Myocyte (in vitro differentiated cells): ENCODE measurements at regions not wholly inside any gene's neighbourhood (a gene's known extent, or its start where the extent isn't known, plus 50 kb on each side); places are given as distances from the start of the nearest gene placed in this dataset.
"Not testable (repeated sequence)": the region's sequence is repeated elsewhere in the genome, so short reads cannot be mapped to it uniquely, and the experiment has no call there.

Experiments used
- DNase-seq: peaks from one replicate; pipeline ENCODE4 v3.0.0-alpha.2; 2012; ENCODE audit warnings: low read depth

DNA sequence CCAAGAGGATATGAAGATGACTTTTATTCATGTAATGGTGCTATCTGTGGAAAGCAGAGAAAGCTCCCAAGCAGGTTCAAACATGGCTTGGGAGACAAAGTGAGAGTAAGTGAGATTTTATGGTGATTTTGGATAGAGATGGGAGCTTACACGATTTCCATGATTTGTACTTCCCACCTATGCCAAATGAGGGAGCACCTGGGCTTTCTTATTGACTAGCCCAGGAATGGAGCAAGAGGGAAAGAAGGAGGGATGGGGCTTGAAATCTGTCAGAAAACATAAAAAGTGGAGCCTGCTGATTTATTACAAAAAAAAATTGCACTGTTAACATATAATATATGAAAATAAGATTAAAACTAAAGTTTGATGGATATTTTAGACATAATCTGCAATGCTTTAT lies 703.5 kb upstream of the PABPC4L start:
- DNase-seq, result no peak

DNA sequence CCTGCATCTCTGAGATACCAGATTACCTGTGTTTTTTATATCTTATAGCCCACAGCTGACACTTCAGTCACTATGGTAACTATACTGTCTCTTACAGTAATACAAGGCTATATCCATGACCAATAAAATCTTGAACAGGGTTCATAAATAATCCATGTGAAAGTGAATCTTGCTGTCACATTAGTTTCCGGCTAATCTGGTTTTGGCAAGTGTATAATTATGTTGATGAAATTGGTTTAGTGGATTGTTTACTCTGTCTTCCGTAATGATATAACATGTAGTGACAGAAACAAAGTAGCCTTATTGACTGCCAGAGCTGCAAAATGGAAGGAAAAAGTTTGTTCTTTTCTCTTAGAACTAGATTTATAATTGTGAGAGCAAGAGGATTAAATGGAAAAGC lies 686.6 kb upstream of the PABPC4L start:
- no peak for DNase-seq

DNA sequence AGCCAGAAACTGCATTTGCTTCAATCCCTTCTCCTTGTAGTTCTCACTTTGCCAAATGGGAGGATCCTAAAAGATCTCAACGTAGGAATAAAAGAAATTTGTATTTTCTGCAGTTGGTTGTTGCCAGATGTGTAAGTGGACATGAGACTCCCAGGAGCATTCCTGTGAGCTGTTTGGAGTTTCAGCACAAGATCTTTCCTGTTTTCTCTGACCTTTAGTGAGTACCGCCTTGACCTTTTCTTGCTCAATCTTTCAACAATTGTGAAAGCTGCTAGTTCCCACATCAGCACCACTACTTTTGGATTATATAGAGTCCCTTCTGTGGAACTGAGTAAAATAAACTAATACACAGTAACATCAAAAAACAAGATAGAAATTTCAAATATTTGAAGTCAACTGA lies 683.8 kb upstream of the PABPC4L start:
- DNase-seq, result no peak

DNA sequence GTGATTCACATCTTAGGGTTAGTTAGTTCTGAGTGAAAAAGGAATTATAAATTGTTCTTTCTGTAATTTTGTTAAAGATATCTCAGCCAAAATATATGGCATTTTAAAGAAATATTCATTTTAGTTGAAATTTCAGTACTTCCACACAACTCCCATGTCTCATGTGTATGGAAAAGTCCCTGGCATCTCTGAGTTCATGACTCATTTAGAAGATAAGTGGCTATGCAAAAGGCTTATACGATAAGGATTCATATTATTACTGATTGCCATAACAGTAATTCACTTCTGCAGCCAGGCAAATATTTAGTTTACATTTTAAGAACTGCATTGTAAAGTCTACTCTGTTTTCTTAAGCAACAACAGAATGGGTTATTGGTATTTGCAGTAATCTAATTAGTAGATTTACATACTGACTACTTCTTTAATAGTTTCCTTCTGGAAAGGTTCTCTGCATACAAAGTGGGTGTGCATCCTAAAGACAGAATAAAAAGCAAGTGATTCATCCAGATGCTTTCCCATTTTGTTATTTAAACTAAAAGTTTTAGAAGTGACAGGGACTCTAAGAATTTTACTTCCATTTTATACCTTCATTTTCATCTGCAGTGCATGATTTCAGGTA lies 682.4 kb upstream of the PABPC4L start:
- no peak for DNase-seq

DNA sequence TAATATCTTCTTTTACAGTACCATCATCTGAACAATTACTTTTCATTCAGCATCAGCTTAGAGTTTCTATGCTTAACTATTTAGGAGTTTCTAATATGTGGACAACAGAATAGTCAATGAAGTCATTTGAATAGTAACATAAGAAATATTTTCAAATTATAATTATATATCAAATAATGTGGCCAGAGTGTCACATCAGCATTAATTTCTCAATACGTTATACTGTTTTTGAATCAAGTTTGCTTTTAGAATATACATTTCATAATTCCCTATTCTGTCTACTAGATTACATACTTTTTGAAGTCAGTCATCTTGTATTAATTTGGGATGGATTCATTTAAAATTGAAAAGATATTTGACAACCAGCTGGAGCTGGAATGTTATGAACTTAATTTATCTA lies 677.4 kb upstream of the PABPC4L start:
- no peak for DNase-seq

DNA sequence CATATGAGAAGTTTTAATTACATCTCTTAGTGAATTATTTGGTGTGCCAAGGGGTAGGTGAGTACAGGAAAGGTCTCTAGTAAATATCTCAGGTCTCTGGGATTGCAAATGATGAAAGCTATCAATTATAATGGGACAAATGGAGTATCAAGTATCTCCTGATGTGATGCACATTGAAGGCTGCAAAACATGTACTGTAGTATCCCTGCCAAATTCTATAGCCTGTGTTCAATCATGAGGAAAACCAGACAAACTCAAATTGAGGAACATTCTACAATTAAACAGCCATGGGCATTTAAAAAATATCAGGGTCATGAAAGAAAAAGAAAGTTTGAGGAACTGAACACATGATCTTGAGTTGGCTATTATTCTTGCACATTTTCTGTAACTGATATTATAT lies 665.4 kb upstream of the PABPC4L start:
- no peak for DNase-seq

DNA sequence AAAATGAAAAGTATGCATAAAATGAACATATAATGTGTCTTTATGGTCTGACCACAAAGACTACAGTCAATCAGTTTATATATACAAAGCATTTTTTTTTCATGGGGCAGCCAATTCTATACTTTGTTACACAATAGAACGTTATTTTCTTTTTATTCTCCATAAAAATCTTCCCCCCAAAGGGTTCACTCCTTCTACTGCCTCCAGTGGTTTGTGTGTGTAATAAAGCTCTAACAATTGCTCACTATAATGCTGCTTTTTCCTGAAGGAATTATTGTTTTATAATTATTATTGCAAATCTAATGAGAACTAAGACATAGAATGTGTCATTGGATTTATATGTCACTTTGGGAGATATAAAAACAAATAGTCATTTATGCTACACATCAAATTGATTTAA lies 664.1 kb upstream of the PABPC4L start:
- no peak for DNase-seq

DNA sequence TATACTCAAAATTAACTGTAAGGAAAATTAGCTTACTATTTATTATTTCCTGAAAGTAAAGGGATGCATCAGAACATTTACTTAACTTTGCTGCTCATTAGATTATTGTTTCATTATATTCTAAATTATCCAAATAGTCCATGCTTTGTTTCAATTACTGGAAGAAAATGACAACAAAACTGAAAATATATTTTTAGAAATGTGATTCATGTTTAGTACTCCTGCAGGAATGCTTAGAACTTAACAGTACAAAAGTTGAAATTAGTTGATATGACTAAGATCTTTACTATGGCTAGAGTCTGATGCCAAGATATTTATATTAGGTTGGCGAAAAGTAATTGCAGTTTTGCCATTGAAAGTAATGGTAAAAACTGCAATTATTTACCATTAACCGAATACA lies 660.5 kb upstream of the PABPC4L start:
- DNase-seq, result peak; percentile 7

DNA sequence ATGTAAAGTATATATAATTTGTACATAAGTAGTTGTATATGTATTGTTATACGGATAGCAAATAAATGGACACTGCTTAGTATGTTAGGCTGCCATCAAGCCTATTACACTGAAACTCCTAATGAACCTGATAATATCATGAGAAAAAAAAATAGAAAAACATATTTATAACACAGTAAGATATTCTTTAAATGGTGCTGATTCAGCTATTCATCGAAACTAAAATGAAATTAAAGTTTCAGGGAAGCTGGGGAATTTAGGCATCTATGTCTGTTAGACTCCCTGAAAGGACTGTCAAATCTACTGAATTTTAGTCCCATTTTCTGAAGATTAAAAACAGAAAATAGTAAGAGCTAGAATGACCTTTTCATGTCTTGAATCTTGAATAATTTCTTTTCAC lies 647.1 kb upstream of the PABPC4L start:
- no peak for DNase-seq

DNA sequence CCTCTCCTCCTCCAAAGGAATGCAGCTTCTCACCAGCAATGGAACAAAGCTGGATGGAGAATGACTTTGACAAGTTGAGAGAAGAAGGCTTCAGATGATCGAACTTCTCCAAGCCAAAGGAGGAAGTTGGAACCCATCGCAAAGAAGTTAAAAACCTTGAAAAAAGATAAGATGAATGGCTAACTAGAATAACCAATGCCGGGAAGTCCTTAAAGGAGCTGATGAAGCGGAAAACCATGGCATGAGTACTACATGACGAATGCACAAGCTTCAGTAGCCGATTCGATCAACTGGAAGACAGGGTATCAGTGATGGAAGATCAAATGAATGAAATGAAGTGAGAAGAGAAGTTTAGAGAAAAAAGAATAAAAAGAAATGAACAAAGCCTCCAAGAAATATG lies 629.2 kb upstream of the PABPC4L start:
- DNase-seq, result not testable (repeated sequence)

DNA sequence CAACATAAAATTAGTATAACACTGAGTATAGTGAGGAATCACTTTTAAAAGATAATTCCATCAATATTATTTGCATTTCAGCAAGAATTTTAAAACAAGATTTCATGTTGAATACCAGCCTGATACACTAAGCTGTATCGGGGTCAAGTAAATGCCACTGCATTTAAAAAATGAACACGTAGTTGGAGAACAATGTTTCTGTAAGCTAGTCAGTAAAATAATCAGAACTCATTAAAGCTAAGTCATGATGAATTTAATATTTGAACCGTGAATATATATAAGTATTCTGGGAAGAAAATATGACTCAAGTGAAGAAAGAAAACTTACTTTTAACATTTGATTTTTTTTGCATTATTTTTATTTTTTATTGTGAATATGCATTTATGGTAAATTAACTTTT lies 611.0 kb upstream of the PABPC4L start:
- DNase-seq, result no peak

DNA sequence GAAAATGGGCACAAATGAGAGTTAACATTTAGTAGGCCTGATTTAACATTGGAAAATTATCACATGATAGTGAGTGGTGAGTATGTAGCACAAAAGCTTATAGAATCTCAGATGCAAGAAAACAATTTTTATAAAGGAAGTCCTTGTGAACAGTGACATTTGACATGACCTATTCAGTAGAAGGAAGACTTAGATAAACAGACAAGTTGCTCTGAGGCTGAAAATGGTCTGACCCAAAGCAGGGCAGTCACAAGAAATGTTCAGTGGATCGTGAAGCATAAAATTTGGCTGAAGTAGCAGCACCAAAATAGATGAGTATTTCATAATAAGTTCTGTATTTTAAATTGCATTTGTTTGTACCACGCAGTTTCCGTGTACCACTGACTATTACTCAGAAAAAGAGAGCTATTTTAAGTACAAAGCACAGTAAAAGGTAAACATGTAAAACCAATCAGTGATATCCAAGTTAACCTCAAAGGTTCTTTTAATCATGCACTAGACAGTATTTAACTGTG lies 605.7 kb upstream of the PABPC4L start:
- peak; percentile 2 for DNase-seq

DNA sequence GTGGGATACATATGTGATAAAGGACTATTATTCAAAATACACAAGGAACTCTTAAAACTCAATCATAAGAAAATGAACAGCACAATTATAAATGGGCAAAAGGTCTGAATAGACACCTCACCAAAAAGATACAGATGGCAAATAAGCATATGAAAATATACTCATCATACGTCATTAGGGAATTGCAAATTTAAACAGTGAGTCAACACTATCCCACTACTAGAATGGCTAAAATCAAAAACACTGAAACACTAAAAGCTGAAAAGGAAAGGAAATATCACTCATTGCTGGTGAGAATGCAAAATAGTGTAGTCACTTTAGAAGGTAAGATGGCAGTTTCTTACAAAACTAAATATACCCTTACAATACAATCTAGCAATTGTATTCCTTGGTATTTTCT lies 597.0 kb upstream of the PABPC4L start:
- no peak for DNase-seq

DNA sequence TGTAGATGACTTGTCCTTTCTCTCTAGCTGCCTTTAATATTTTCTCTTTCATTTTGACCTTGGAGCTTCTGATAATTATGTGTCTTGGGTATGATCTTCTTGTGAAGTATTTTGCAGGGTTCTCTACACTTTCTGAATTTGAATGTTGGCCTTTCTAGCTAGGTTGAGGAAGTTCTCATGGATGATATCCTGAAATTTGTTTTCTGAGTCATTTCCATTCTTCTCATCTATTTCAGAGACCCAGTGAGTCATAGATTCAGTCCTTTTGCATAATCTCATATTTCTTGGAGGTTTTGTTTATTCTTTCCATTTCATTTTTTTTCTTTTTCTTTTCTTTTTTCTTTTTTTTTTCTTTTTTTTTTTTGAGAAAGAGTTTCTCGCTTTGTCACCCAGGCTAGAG lies 585.7 kb upstream of the PABPC4L start:
- DNase-seq, result peak; percentile 5

DNA sequence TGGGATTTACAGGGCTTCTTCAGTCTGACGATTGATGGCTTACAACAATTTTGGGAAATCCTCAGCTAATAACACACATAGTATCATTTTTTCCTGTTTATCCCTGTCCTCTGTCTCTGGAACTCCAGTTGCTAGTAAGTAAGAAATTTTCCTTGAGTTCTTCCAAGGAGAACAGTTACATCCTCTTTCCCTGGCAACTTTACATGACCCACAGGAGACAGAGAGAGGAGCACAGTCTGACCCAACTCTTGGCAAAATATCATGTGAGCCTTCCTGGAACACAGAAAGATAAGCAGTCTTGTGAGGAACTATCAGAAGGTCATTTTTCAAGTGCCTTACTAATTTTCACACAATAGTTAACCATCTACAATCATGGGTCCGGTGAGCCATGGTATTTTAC lies 578.7 kb upstream of the PABPC4L start:
- no peak for DNase-seq

DNA sequence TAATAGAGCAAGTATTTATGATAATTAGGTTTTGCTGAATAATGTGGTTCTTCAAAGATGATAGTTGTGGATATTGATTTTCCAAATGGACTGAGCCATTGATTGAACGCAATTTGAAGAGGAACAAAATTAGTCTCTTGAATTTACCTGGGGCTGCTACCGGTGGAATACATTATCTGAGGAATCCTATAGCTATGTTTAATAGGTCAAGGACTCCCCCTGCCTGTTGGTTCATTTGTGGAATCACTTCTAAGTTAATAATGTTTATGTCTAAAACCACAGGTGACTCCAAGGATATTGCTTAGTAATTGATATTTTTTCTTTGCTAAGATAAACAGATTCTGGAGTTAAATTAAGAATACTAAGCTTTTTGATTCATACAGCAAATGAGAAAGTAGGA lies 576.0 kb upstream of the PABPC4L start:
- peak; percentile 13 for DNase-seq

DNA sequence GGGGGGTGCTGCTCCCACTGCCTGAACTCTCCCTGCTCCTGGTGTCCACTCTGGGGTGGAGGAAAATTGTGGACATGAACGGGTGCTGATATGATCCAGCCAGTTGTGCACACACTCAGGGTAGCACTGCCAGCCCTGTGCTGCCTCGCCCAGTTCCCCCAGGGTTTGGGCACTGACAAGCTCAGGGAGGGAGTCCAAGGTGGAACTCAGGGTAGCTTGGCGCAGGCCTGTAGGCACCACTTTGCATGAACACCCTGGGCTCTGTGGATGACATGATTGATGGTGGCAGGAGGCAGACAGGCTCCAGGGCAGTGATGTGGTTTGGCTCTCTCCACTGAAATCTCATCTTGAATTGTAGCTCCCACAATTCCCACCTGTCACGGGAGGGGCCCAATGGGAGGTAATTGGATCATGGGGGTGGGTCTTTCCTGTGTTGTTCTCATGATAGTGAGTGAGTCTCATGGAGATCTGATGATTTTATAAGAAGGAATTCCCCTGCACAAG lies 572.0 kb upstream of the PABPC4L start:
- DNase-seq, result peak; percentile 92

DNA sequence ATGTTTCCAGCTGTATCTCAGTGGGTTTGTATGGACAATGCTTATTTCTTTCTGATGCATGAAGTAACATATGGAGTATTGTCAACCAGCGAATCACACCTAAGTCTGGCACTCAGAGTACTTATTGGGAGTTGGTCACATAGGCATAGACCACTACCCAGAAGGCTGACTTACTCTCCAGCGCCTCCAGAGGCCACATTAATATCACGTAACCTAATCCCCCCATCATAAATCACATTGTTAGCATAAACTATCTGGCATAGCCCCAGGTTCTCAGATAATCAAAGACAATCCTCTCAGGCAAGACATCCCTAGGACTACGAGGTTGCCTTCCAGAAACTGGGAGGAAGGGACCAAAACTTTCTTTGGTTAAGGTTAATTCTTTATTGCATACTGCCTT lies 560.5 kb upstream of the PABPC4L start:
- DNase-seq, result no peak

DNA sequence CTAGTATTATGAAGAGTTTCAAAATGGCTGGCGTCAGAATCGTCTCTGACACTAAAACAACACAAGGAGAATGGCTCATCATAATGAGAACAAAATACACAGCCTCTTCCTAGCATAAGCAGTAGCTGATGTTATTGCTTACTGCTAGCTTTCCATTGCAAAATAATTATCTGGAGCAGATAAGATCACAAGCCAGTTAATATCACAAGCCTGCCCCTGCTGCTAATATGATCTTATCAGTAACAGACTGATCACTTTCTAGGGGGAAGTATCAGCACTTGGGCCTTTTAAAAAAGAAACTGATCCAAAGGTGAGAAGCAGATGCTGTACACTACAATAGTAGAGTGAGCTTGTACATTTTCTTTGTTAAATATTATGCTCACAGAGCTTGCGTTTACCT lies 554.8 kb upstream of the PABPC4L start:
- DNase-seq, result no peak

DNA sequence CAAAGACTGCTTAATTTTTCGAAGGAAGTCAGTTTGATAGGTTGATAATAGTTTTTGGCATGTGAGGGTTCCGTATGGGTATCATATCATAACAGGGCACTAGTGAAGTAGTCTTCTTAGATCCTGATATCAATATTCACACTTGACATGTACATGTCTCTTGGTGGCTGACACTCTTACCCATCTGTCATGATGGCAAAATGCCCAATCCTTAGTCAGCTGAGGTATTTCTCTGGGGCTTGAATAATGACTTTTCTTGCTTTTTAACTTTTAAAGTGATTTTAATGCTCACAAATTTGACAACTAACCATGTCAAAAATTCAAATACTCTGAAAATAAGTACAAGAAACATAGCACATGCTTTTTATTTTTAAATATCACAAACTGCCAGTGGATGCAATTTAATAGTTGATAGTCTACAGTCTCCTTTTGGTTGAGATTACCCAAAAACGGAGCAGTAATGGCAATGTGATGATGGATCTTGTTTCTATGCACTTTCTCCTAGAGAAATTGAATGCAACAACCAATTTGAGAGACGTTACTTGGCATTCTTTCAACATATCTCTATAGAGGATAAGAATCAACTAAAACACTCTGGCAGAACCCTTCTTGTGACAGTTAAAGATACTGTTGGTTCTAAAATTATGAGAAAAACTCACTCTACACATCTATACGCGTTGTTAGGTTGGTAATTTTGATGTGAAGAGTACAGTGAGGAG lies 552.9 kb upstream of the PABPC4L start:
- DNase-seq, result peak; percentile 50

DNA sequence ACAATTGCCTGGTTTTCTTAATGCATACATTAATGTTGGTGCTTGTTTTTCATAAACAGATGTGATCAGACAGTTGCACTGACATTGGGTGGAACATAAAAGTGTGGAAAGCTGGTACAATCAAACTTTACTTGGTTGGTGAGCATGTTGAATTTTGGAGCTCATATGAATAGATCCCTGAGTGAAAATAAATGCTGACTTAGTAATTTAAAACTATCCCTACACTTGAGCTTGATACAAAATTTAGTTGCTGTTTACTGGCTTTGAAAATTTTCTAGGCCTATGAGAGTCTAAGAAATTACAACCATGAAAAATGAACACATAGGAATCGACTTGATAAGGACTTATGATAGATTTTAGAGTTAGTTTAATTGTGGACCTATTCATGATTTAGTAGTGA lies 551.8 kb upstream of the PABPC4L start:
- no peak for DNase-seq

DNA sequence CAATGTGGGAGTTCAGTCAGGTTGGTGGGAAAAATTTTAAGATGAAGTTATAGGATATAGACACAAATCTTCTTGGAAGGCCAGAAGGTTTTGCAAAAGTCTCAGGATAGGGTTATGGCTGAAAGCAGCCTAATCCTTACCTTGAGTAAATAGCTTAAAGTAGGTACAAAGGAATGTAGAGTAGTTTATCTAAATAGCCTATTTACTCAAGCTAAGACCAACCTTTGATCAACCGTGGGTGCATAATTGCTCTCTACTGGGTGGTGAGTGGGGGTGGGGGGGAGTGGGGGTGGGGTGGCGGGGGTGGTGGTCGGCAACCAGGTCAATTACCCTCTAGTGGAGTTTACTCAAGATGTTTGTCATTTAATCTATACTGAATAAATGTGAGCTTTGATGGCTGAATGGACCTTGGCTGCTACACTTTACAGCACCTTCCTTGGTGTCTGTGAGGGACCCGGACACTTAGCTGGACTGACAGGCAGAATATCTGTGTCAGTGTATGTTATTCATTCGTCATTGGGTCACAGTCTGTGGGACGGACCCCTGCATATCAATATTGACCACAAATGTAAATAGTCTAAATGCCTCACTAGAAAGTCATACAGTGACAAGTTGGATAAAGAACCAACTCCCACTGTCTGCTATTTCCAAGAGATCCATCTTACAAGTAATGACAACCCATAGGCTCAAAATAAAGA lies 545.7 kb upstream of the PABPC4L start:
- peak; percentile 12 for DNase-seq
